CD4-positive, alpha-beta T cell (primary cell): ENCODE measurements at regions not wholly inside any gene's neighbourhood (a gene's known extent, or its start where the extent isn't known, plus 50 kb on each side); places are given as distances from the start of the nearest gene placed in this dataset.

Source experiments
- ATAC-seq: fragments of 200-7000 bp; cut with Tn5 transposase; one replicate; pipeline ENCODE4 v1.10.0; 2022; ENCODE audit warnings: mild to moderate bottlenecking; ENCODE audit not compliant: poor library complexity
- CTCF ChIA-PET: fragments of 350-600 bp; sonication (Branson Sonifier 250); formaldehyde crosslinking; loops from one replicate; lab custom pipeline; 2021; ENCODE audit warnings: antibody characterized with exemption, inconsistent platforms; lab: Charles Lee
- POLR2A ChIA-PET: fragments of 350-600 bp; sonication (Branson Sonifier 250); formaldehyde crosslinking; loops from one replicate; lab custom pipeline; 2021; ENCODE audit warnings: antibody characterized with exemption, inconsistent platforms; lab: Charles Lee
- DNase-seq, 14 experiments: peaks; one replicate each; pipeline ENCODE4 v3.0.0-alpha.2; 2013 to 2020; ENCODE audit warnings: mixed read lengths in 2 of 14
- H3K27ac ChIP-seq, 2 donors: one replicate each; pipeline versions ENCODE4 v1.5.1 to v1.7.0; 2013; ENCODE audit warnings: low read length in 2 of 2, low read depth in 1 of 2, mild to moderate bottlenecking in 1 of 2
- H3K27me3 ChIP-seq, 2 experiments: 1 replicate in 1 of 2; 2 replicates in 1 of 2; pipeline versions ENCODE4 v1.6.1 to v1.7.0; 2013; ENCODE audit warnings: low read length in 2 of 2, control low read depth in 1 of 2, mild to moderate bottlenecking in 1 of 2, moderate library complexity in 1 of 2; ENCODE audit not compliant: insufficient read depth in 2 of 2, control insufficient read depth in 1 of 2
- H3K36me3 ChIP-seq: one replicate; pipeline ENCODE4 v1.6.1; 2013; ENCODE audit warnings: low read length, control low read depth; ENCODE audit not compliant: insufficient read depth
- H3K4me1 ChIP-seq: one replicate; pipeline ENCODE4 v1.6.1; 2013; ENCODE audit warnings: low read length, control low read depth; ENCODE audit not compliant: insufficient read depth
- H3K4me3 ChIP-seq: one replicate; pipeline ENCODE4 v1.5.1; 2013; ENCODE audit warnings: mild to moderate bottlenecking, low read length, moderate library complexity
- H3K9me3 ChIP-seq, 2 experiments: 1 replicate in 1 of 2; 2 replicates in 1 of 2; pipeline versions ENCODE4 v1.6.1 to v1.7.0; 2013; ENCODE audit warnings: low read length in 2 of 2, mild to moderate bottlenecking in 2 of 2, control low read depth in 1 of 2, moderate library complexity in 1 of 2; ENCODE audit not compliant: control insufficient read depth in 1 of 2, insufficient read depth in 1 of 2
- H3K27ac Mint-ChIP-seq: one replicate; pipeline ENCODE4 v1.8.0; 2020; ENCODE audit warnings: mixed read lengths
- H3K27me3 Mint-ChIP-seq: one replicate; pipeline ENCODE4 v1.8.0; 2021; ENCODE audit warnings: mixed read lengths
- H3K36me3 Mint-ChIP-seq: one replicate; pipeline ENCODE4 v1.8.0; 2021; ENCODE audit warnings: low read depth, mixed read lengths
- H3K4me1 Mint-ChIP-seq: one replicate; pipeline ENCODE4 v1.8.0; 2021; ENCODE audit warnings: low read depth, mixed read lengths
- H3K4me3 Mint-ChIP-seq: one replicate; pipeline ENCODE4 v1.8.0; 2020; ENCODE audit warnings: mild to moderate bottlenecking, mixed read lengths
- H3K9me3 Mint-ChIP-seq: one replicate; pipeline ENCODE4 v1.8.0; 2020; ENCODE audit warnings: mixed read lengths
- CTCF ChIP-seq: fragments of 200-600 bp; IDR thresholded peaks from one replicate; pipeline ENCODE4 v1.8.0; 2022; ENCODE audit warnings: antibody characterized with exemption, mild to moderate bottlenecking
- intact Hi-C, 2 experiments: fragments of 100-400 bp; cut with DNase I in 1 of 2; cut with micrococcal nuclease in 1 of 2; formaldehyde crosslinking; loops; one replicate each; pipeline versions ENCODE4 v1.15.1 to v1.9.0; 2023 to 2025; cut with DNase I, micrococcal nuclease

- H3K4me3 Mint-ChIP-seq: no peak overlapping the region
- H3K9me3 Mint-ChIP-seq: no peaks in the 10 kb centered on the region
- Histone ChIP-seq H3K27ac (no peak overlapping the region), H3K9me3 (no peaks in the 10 kb centered on the region), H3K27me3 (no peaks in the 10 kb centered on the region), H3K36me3 (no peaks in the 10 kb centered on the region), H3K4me3 (no peak overlapping the region), H3K4me1 (peaks cover 29% of the 10 kb centered on the region)
- DNase-seq (no peak), ATAC-seq (no peak)
- H3K27me3 Mint-ChIP-seq: no peaks in the 10 kb centered on the region
- peaks cover 31% of the 10 kb centered on the region for H3K4me1 Mint-ChIP-seq
- H3K27ac Mint-ChIP-seq: peak overlapping the region; percentile 50
- H3K36me3 Mint-ChIP-seq: no peaks in the 10 kb centered on the region
- intact Hi-C loops: loop anchor here (1.0 to 10.0 kb wide), 7 partner anchors 157 to 704 kb away; no protein-coding TSS in a partner anchor
- POLR2A ChIA-PET: interaction anchor here (0.6 to 6.1 kb wide), 9 partner anchors 103 to 725 kb away, joined by 3 to 57 read pairs (median 5); partner anchors contain the start of genes AFTPH and CEP68
- CTCF ChIA-PET: interaction anchor here (0.5 to 7.0 kb wide), 31 partner anchors 9 to 542 kb away, joined by 3 to 86 read pairs (median 3); no protein-coding TSS in a partner anchor
- TF ChIP-seq CTCF: peak; percentile 15
Measured at GRCh38 chr2:64331114-64331645, 122.8 kb upstream of the LGALSL start.

- Mint-ChIP-seq H3K4me1 (peaks cover 22% of the 10 kb centered on the region), H3K4me3 (no peak overlapping the region), H3K36me3 (no peaks in the 10 kb centered on the region), H3K9me3 (no peaks in the 10 kb centered on the region), H3K27ac (no peak overlapping the region), H3K27me3 (no peaks in the 10 kb centered on the region)
- DNase-seq (no peak), ATAC-seq (no peak)
- ChIA-PET POLR2A (interaction anchor here (1.0 to 6.1 kb wide), 4 partner anchors 156 to 724 kb away, joined by 6 to 57 read pairs (median 6); partner anchors contain the start of gene CEP68), CTCF (interaction anchor here (0.6 to 7.0 kb wide), 5 partner anchors 156 to 384 kb away, joined by 3 to 86 read pairs (median 5); no protein-coding TSS in a partner anchor)
- H3K4me1 ChIP-seq: peaks cover 20% of the 10 kb centered on the region
- no peaks in the 10 kb centered on the region for H3K36me3 ChIP-seq
- no peaks in the 10 kb centered on the region for H3K9me3 ChIP-seq
- intact Hi-C loops: loop anchor here (1.0 to 10.0 kb wide), 7 partner anchors 156 to 703 kb away; no protein-coding TSS in a partner anchor
- no peak for TF ChIP-seq CTCF
- H3K27ac ChIP-seq: no peak overlapping the region
- H3K4me3 ChIP-seq: no peak overlapping the region
- no peaks in the 10 kb centered on the region for H3K27me3 ChIP-seq
Measured at GRCh38 chr2:64331849-64332699, 121.9 kb upstream of the LGALSL start.

GRCh38 chr2:64336171-64336570 lies 117.8 kb upstream of the LGALSL start:
- ATAC-seq: no peak
- no peak overlapping the region for H3K4me3 ChIP-seq
- no peaks in the 10 kb centered on the region for H3K27me3 ChIP-seq
- H3K9me3 ChIP-seq: no peaks in the 10 kb centered on the region
- H3K36me3 ChIP-seq: no peaks in the 10 kb centered on the region
- no peak for TF ChIP-seq CTCF
- DNase-seq: no peak
- H3K4me3 Mint-ChIP-seq: no peak overlapping the region
- CTCF ChIA-PET: no interaction called here
- no peak overlapping the region for H3K27ac Mint-ChIP-seq
- no peaks in the 10 kb centered on the region for H3K4me1 Mint-ChIP-seq
- H3K4me1 ChIP-seq: peaks cover 6% of the 10 kb centered on the region
- POLR2A ChIA-PET: interaction anchor here (0.7 kb wide), 1 partner anchor 150 kb away, joined by 4 read pairs; no protein-coding TSS in a partner anchor
- H3K27ac ChIP-seq: no peak overlapping the region
- intact Hi-C loops: loop anchor here in 1 of 2 experiments (10.0 kb wide), 1 partner anchor 699 kb away; no protein-coding TSS in a partner anchor
- H3K9me3 Mint-ChIP-seq: no peaks in the 10 kb centered on the region
- H3K36me3 Mint-ChIP-seq: no peaks in the 10 kb centered on the region
- no peaks in the 10 kb centered on the region for H3K27me3 Mint-ChIP-seq
